NB4 (cell line): ENCODE measurements at regions not wholly inside any gene's neighbourhood (a gene's known extent, or its start where the extent isn't known, plus 50 kb on each side); places are given as distances from the start of the nearest gene placed in this dataset.

ENCODE experiments used
- DNase-seq: peaks from one replicate; pipeline ENCODE4 v3.0.0; 2010; ENCODE audit warnings: low read depth
- H3K4me3 ChIP-seq: one replicate; pipeline ENCODE4 v1.5.1; 2011; ENCODE audit warnings: mild to moderate bottlenecking, low read depth, low read length, moderate library complexity
- CTCF ChIP-seq: IDR thresholded peaks from one replicate; pipeline ENCODE4 v1.5.1; 2012; ENCODE audit warnings: low read depth, low read length
- MAX ChIP-seq: IDR thresholded peaks from 2 replicates; pipeline ENCODE4 v1.6.1; 2011; ENCODE audit warnings: low read depth, low read length
- MYC ChIP-seq: IDR thresholded peaks from 2 replicates; pipeline ENCODE4 v1.6.1; 2011; ENCODE audit warnings: low read depth, low read length
- POLR2A ChIP-seq: IDR thresholded peaks from 2 replicates; pipeline ENCODE4 v1.6.1; 2011; ENCODE audit warnings: mild to moderate bottlenecking; ENCODE audit not compliant: insufficient read length; ENCODE audit errors: extremely low read depth

- no peak for TF ChIP-seq POLR2A
- TF ChIP-seq MAX: no peak
- TF ChIP-seq CTCF: no peak
- TF ChIP-seq MYC: no peak
- no peak for DNase-seq
- H3K4me3 ChIP-seq: no peak overlapping the region
These were observed 158.4 kb downstream of the RNF152 start for GRCh38 chr18:61734396-61734795.

GRCh38 chr18:61732854-61733253, 160.0 kb downstream of the RNF152 start:
- DNase-seq: no peak
- TF ChIP-seq MAX: no peak
- TF ChIP-seq CTCF: no peak
- TF ChIP-seq MYC: no peak
- no peak for TF ChIP-seq POLR2A
- no peak overlapping the region for H3K4me3 ChIP-seq

GRCh38 chr18:61731693-61732376, 161.0 kb downstream of the RNF152 start:
- H3K4me3 ChIP-seq: no peak overlapping the region
- TF ChIP-seq CTCF (no peak), MAX (no peak), POLR2A (no peak), MYC (no peak)
- DNase-seq: no peak

GRCh38 chr18:61731178-61731577, 161.6 kb downstream of the RNF152 start:
- no peak overlapping the region for H3K4me3 ChIP-seq
- TF ChIP-seq MAX (no peak), CTCF (no peak), MYC (no peak), POLR2A (no peak)
- no peak for DNase-seq

GRCh38 chr18:61729322-61729721, 163.5 kb downstream of the RNF152 start:
- no peak overlapping the region for H3K4me3 ChIP-seq
- DNase-seq: no peak
- TF ChIP-seq MYC: no peak
- TF ChIP-seq MAX: no peak
- no peak for TF ChIP-seq CTCF
- no peak for TF ChIP-seq POLR2A
